IMR-90 (cell line): ENCODE measurements at regions not wholly inside any gene's neighbourhood (a gene's known extent, or its start where the extent isn't known, plus 50 kb on each side); places are given as distances from the start of the nearest gene placed in this dataset.

Experiments used
- ATAC-seq: fragments of 200-7000 bp; cut with Tn5 transposase; 2 replicates; pipeline ENCODE4 v1.9.1; 2020; ENCODE audit warnings: low read depth, mild to moderate bottlenecking, moderate library complexity
- BruUV-seq: library from RNA; stranded (reverse); fragments of 400-500 nt; replicated peaks from 2 replicates; lab custom pipeline; 2021; lab: Mats Ljungman, UMichigan
- CTCF ChIA-PET: fragments of 300-600 bp; formaldehyde crosslinking; extraction: SDS; loops from one replicate; lab custom pipeline; 2021; ENCODE audit warnings: antibody characterized with exemption; lab: Yijun Ruan, JAX
- POLR2A ChIA-PET: fragments of 300-600 bp; sonication (Branson Sonifier 250); formaldehyde crosslinking; loops from one replicate; lab custom pipeline; 2022; ENCODE audit warnings: antibody characterized with exemption; ENCODE audit not compliant: unreplicated experiment; lab: Charles Lee
- DNase-seq: peaks from one replicate; pipeline ENCODE4 v3.0.0; 2013
- H2AFZ ChIP-seq: replicated peaks from 2 replicates; pipeline ENCODE3; 2013; ENCODE audit warnings: low read length, mild to moderate bottlenecking; ENCODE audit not compliant: poor library complexity
- H2AK5ac ChIP-seq: 2 replicates; pipeline ENCODE4 v1.6.1; 2013; ENCODE audit warnings: low read depth, low read length, inconsistent platforms
- H2AK9ac ChIP-seq: replicated peaks from 2 replicates; pipeline ENCODE3; 2013; ENCODE audit warnings: mild to moderate bottlenecking, low read depth, low read length, moderate library complexity; ENCODE audit not compliant: poor library complexity
- H2BK120ac ChIP-seq: 2 replicates; pipeline ENCODE4 v1.6.1; 2013; ENCODE audit warnings: low read depth, low read length, inconsistent platforms
- H2BK15ac ChIP-seq: 3 replicates; pipeline ENCODE4 v1.6.1; 2013; ENCODE audit warnings: low read depth, low read length, inconsistent platforms
- H2BK20ac ChIP-seq: 2 replicates; pipeline ENCODE4 v1.6.1; 2013; ENCODE audit warnings: low read depth, mild to moderate bottlenecking, inconsistent platforms, low read length, moderate library complexity
- H2BK5ac ChIP-seq: 2 replicates; pipeline ENCODE4 v1.6.1; 2013; ENCODE audit warnings: mild to moderate bottlenecking, low read depth, low read length, inconsistent platforms; ENCODE audit not compliant: poor library complexity, severe bottlenecking
- H3K14ac ChIP-seq: replicated peaks from 2 replicates; pipeline ENCODE4 v1.6.1; 2013; ENCODE audit warnings: low read depth, low read length, inconsistent platforms
- H3K18ac ChIP-seq: 2 replicates; pipeline ENCODE4 v1.6.1; 2013; ENCODE audit warnings: low read depth, low read length, control low read depth
- H3K23ac ChIP-seq: 2 replicates; pipeline ENCODE4 v1.6.1; 2013; ENCODE audit warnings: low read depth, low read length, inconsistent platforms
- H3K27ac ChIP-seq: 2 replicates; pipeline ENCODE4 v1.5.1; 2013; ENCODE audit warnings: mild to moderate bottlenecking, control low read depth, low read length; ENCODE audit not compliant: insufficient read depth
- H3K27me3 ChIP-seq: 2 replicates; pipeline ENCODE4 v1.6.1; 2013; ENCODE audit warnings: low read length; ENCODE audit not compliant: control insufficient read depth, insufficient read depth
- H3K36me3 ChIP-seq: 2 replicates; pipeline ENCODE4 v1.6.1; 2013; ENCODE audit warnings: low read length, mixed read lengths; ENCODE audit not compliant: control insufficient read depth, insufficient read depth
- H3K4ac ChIP-seq: 2 replicates; pipeline ENCODE4 v1.6.1; 2013; ENCODE audit warnings: low read depth, low read length, inconsistent platforms
- H3K4me1 ChIP-seq: 2 replicates; pipeline ENCODE4 v1.6.1; 2013; ENCODE audit warnings: low read length, mixed read lengths; ENCODE audit not compliant: control insufficient read depth, insufficient read depth
- H3K4me2 ChIP-seq: 2 replicates; pipeline ENCODE4 v1.6.1; 2013; ENCODE audit warnings: low read depth, mild to moderate bottlenecking, control low read depth, low read length, moderate library complexity
- H3K4me3 ChIP-seq: 2 replicates; pipeline ENCODE4 v1.5.1; 2013; ENCODE audit warnings: low read depth, mild to moderate bottlenecking, control low read depth, low read length, moderate library complexity; ENCODE audit not compliant: insufficient read depth
- H3K56ac ChIP-seq: 2 replicates; pipeline ENCODE4 v1.6.1; 2013; ENCODE audit warnings: low read length, inconsistent platforms; ENCODE audit not compliant: insufficient read depth; ENCODE audit errors: extremely low read depth
- H3K79me1 ChIP-seq, 2 experiments: 2 replicates each; pipeline ENCODE4 v1.6.1; 2013; ENCODE audit warnings: low read length in 2 of 2, inconsistent platforms in 1 of 2, low read depth in 1 of 2
- H3K9ac ChIP-seq: 2 replicates; pipeline ENCODE4 v1.6.1; 2013; ENCODE audit warnings: low read depth, low read length, control low read depth
- H3K9me1 ChIP-seq: 2 replicates; pipeline ENCODE4 v1.6.1; 2013; ENCODE audit warnings: low read length, inconsistent platforms; ENCODE audit not compliant: insufficient read depth
- H3K9me3 ChIP-seq: 2 replicates; pipeline ENCODE4 v1.6.1; 2013; ENCODE audit warnings: low read length; ENCODE audit not compliant: control insufficient read depth, insufficient read depth
- H4K20me1 ChIP-seq: 2 replicates; pipeline ENCODE4 v1.6.1; 2013; ENCODE audit warnings: low read length, inconsistent platforms; ENCODE audit not compliant: insufficient read depth
- H4K5ac ChIP-seq: 2 replicates; pipeline ENCODE4 v1.6.1; 2013; ENCODE audit warnings: mild to moderate bottlenecking, low read depth, low read length, control low read depth
- H4K8ac ChIP-seq, 2 experiments: 2 replicates each; pipeline ENCODE4 v1.6.1; 2013; ENCODE audit warnings: low read depth in 2 of 2, low read length in 2 of 2, control low read depth in 1 of 2, inconsistent platforms in 1 of 2
- H4K91ac ChIP-seq: 2 replicates; pipeline ENCODE4 v1.6.1; 2013; ENCODE audit warnings: low read depth, low read length, inconsistent platforms; ENCODE audit not compliant: insufficient read depth
- BHLHE40 ChIP-seq: fragments of 150-350 bp; IDR thresholded peaks from 2 replicates; pipeline ENCODE4 v1.6.1; 2016; ENCODE audit warnings: mild to moderate bottlenecking, low read depth, low read length
- CEBPB ChIP-seq: IDR thresholded peaks from 2 replicates; pipeline ENCODE4 v1.6.1; 2012; ENCODE audit warnings: low read depth, low read length, improper control_type of control experiment
- CHD1 ChIP-seq: IDR thresholded peaks from 2 replicates; pipeline ENCODE4 v1.6.1; 2012; ENCODE audit warnings: low read depth, low read length, improper control_type of control experiment
- CTCF ChIP-seq: conservative IDR thresholded peaks from 2 replicates; pipeline ENCODE4 v1.5.1; 2012; ENCODE audit warnings: mild to moderate bottlenecking, low read depth, low read length, improper control_type of control experiment
- ELK1 ChIP-seq: fragments of 150-350 bp; IDR thresholded peaks from 2 replicates; pipeline ENCODE4 v1.6.1; 2016; ENCODE audit warnings: low read depth, mild to moderate bottlenecking, low read length, moderate library complexity, borderline replicate concordance
- FOS ChIP-seq: fragments of 150-350 bp; IDR thresholded peaks from 2 replicates; pipeline ENCODE4 v1.6.1; 2016; ENCODE audit warnings: low read depth, low read length
- MAFK ChIP-seq: IDR thresholded peaks from 2 replicates; pipeline ENCODE4 v1.6.1; 2012; ENCODE audit warnings: low read depth, low read length, improper control_type of control experiment
- MAZ ChIP-seq: IDR thresholded peaks from 2 replicates; pipeline ENCODE4 v1.6.1; 2012; ENCODE audit warnings: low read depth, mild to moderate bottlenecking, low read length, improper control_type of control experiment, moderate library complexity, borderline replicate concordance
- MXI1 ChIP-seq: IDR thresholded peaks from 2 replicates; pipeline ENCODE4 v1.6.1; 2012; ENCODE audit warnings: low read depth, mild to moderate bottlenecking, low read length, moderate library complexity, borderline replicate concordance
- NFE2L2 ChIP-seq: fragments of 150-350 bp; IDR thresholded peaks from 2 replicates; pipeline ENCODE4 v1.6.1; 2016; ENCODE audit warnings: low read depth, mild to moderate bottlenecking, low read length
- POLR2A ChIP-seq: IDR thresholded peaks from 2 replicates; pipeline ENCODE4 v1.6.1; 2012; ENCODE audit warnings: mild to moderate bottlenecking, low read depth, low read length
- RAD21 ChIP-seq: IDR thresholded peaks from 2 replicates; pipeline ENCODE4 v1.6.1; 2012; ENCODE audit warnings: low read length, improper control_type of control experiment
- RCOR1 ChIP-seq: IDR thresholded peaks from 2 replicates; pipeline ENCODE4 v1.6.1; 2012; ENCODE audit warnings: mild to moderate bottlenecking, low read length, improper control_type of control experiment; ENCODE audit not compliant: insufficient replicate concordance
- RFX5 ChIP-seq: IDR thresholded peaks from 2 replicates; pipeline ENCODE4 v1.8.0; 2012; ENCODE audit warnings: low read depth, mild to moderate bottlenecking, low read length, moderate library complexity
- SMC3 ChIP-seq: fragments of 150-350 bp; IDR thresholded peaks from 2 replicates; pipeline ENCODE4 v1.6.1; 2016; ENCODE audit warnings: low read depth, mild to moderate bottlenecking, antibody characterized with exemption, low read length, moderate library complexity
- USF2 ChIP-seq: fragments of 150-350 bp; IDR thresholded peaks from 2 replicates; pipeline ENCODE4 v1.6.1; 2017; ENCODE audit warnings: mild to moderate bottlenecking, antibody characterized with exemption, low read length, low read depth
- WGBS, 2 experiments: methylation state at CpG; one replicate each; pipeline versions ENCODE4 v1.1.5 to v1.1.7; 2013; ENCODE audit warnings: missing lambda C conversion rate in 2 of 2; ENCODE audit not compliant: insufficient read length in 1 of 2; ENCODE audit errors: extremely low coverage in 2 of 2; 5-methylcytosine and 5-hydroxymethylcytosine counted together
- dilution Hi-C: fragments of 300-500 bp; cut with HindIII; formaldehyde crosslinking; loops from one replicate; pipeline ENCODE4 v1.14.3; 2018; ENCODE audit warnings: low sequenced_read_pairs; ENCODE audit not compliant: unreplicated experiment
- in situ Hi-C: fragments of 300-500 bp; cut with MboI; formaldehyde crosslinking; loops from 3 replicates; pipeline ENCODE4 v1.14.3; 2019; ENCODE audit warnings: low sequenced_read_pairs, inconsistent platforms, mixed read lengths
- intact Hi-C: fragments of 100-400 bp; cut with micrococcal nuclease; formaldehyde crosslinking; loops from 2 replicates; pipeline ENCODE4 v1.10.0; 2022

GRCh38 chr2:194698012-194698411 lies 959.0 kb upstream of the SLC39A10 start:
- CTCF ChIA-PET, result no interaction called here
- no peak overlapping the region for H2BK5ac ChIP-seq
- no peaks in the 10 kb centered on the region for H3K79me1 ChIP-seq
- dilution Hi-C loops, result no loop called here
- H3K4me1 ChIP-seq, result no peaks in the 10 kb centered on the region
- no TSS peak for BruUV-seq
- no peak overlapping the region for H2AK5ac ChIP-seq
- H3K23ac ChIP-seq, result no peak overlapping the region
- no peak overlapping the region for H4K91ac ChIP-seq
- H3K36me3 ChIP-seq, result no peaks in the 10 kb centered on the region
- H3K4me2 ChIP-seq, result no peak overlapping the region
- intact Hi-C loops, result no loop called here
- no peak overlapping the region for H3K14ac ChIP-seq
- no peaks in the 10 kb centered on the region for H4K20me1 ChIP-seq
- ATAC-seq, result no peak
- no peak overlapping the region for H3K9ac ChIP-seq
- H3K56ac ChIP-seq, result no peak overlapping the region
- H3K9me1 ChIP-seq, result no peaks in the 10 kb centered on the region
- in situ Hi-C loops, result no loop called here
- no peak overlapping the region for H2BK20ac ChIP-seq
- H3K27me3 ChIP-seq, result no peaks in the 10 kb centered on the region
- H2BK120ac ChIP-seq, result no peak overlapping the region
- H3K9me3 ChIP-seq, result no peaks in the 10 kb centered on the region
- WGBS, 2 experiments, result no CpG with 5 or more reads among the region's 3 CpGs
- H4K8ac ChIP-seq, result no peak overlapping the region
- TF ChIP-seq MAFK, result no peak
- no peak for TF ChIP-seq FOS
- no peak for TF ChIP-seq ELK1
- no peak for TF ChIP-seq RCOR1
- TF ChIP-seq MXI1, result no peak
- no peak for TF ChIP-seq POLR2A
- no peak for TF ChIP-seq CEBPB
- TF ChIP-seq BHLHE40, result no peak
- no peak for TF ChIP-seq RAD21
- no peak for TF ChIP-seq CHD1
- no peak for TF ChIP-seq USF2
- TF ChIP-seq SMC3, result no peak
- no peak for TF ChIP-seq RFX5
- no peak for TF ChIP-seq MAZ
- TF ChIP-seq CTCF, result no peak
- TF ChIP-seq NFE2L2, result no peak
- H3K4ac ChIP-seq, result no peak overlapping the region
- H2BK15ac ChIP-seq, result no peak overlapping the region
- DNase-seq, result no peak
- H4K5ac ChIP-seq, result no peak overlapping the region
- no peak overlapping the region for H3K18ac ChIP-seq
- no peak overlapping the region for H3K27ac ChIP-seq
- H2AFZ ChIP-seq, result no peak overlapping the region
- no peak overlapping the region for H2AK9ac ChIP-seq
- POLR2A ChIA-PET, result no interaction called here
- H3K4me3 ChIP-seq, result no peak overlapping the region
